Amniotic stem cell (primary cell): ENCODE measurements at regions not wholly inside any gene's neighbourhood (a gene's known extent, or its start where the extent isn't known, plus 50 kb on each side); places are given as distances from the start of the nearest gene placed in this dataset.
A peak's percentile ranks its signal among the peaks of the same experiment; 100 is the strongest.
"Not testable (repeated sequence)": the region's sequence is repeated elsewhere in the genome, so short reads cannot be mapped to it uniquely, and the experiment has no call there.

Experiments
- DNase-seq: peaks from one replicate; lab custom pipeline; 2025; lab: John Stamatoyannopoulos, UW

- DNase-seq, result no peak
These were observed 149.6 kb upstream of the TLE3 start for GRCh38 chr15:70247281-70247680.

- no peak for DNase-seq
These were observed 149.0 kb upstream of the TLE3 start for GRCh38 chr15:70246623-70247220.

- DNase-seq, result no peak
These were observed 148.4 kb upstream of the TLE3 start for GRCh38 chr15:70245932-70246622.

GRCh38 chr15:70244978-70245542, 147.3 kb upstream of the TLE3 start:
- no peak for DNase-seq

GRCh38 chr15:70243686-70244540, 146.2 kb upstream of the TLE3 start:
- no peak for DNase-seq

GRCh38 chr15:70242951-70243685, 145.4 kb upstream of the TLE3 start:
- no peak for DNase-seq

- DNase-seq, result no peak
These were observed 144.0 kb upstream of the TLE3 start for GRCh38 chr15:70241561-70242320.

GRCh38 chr15:70240820-70241430, 143.2 kb upstream of the TLE3 start:
- no peak for DNase-seq

- no peak for DNase-seq
These were observed 142.4 kb upstream of the TLE3 start for GRCh38 chr15:70240082-70240481.

GRCh38 chr15:70238917-70239316, 141.2 kb upstream of the TLE3 start:
- no peak for DNase-seq

- DNase-seq, result no peak
These were observed 139.9 kb upstream of the TLE3 start for GRCh38 chr15:70237626-70238025.

GRCh38 chr15:70236341-70237086, 138.8 kb upstream of the TLE3 start:
- peak; percentile 2 for DNase-seq

GRCh38 chr15:70235347-70235746, 137.6 kb upstream of the TLE3 start:
- DNase-seq, result no peak

- peak; percentile 38 for DNase-seq
These were observed 136.7 kb upstream of the TLE3 start for GRCh38 chr15:70234256-70234905.

GRCh38 chr15:70231484-70231883, 133.8 kb upstream of the TLE3 start:
- DNase-seq, result no peak

GRCh38 chr15:70227918-70228317, 130.2 kb upstream of the TLE3 start:
- not testable (repeated sequence) for DNase-seq

GRCh38 chr15:70227147-70227546, 129.4 kb upstream of the TLE3 start:
- no peak for DNase-seq

- DNase-seq, result no peak
These were observed 128.7 kb upstream of the TLE3 start for GRCh38 chr15:70226337-70226980.

GRCh38 chr15:70225416-70225815, 127.7 kb upstream of the TLE3 start:
- no peak for DNase-seq
